Activated naive CD4-positive, alpha-beta T cell treated with anti-CD3 and anti-CD28 coated beads for 36 hours (primary cell): ENCODE measurements at regions not wholly inside any gene's neighbourhood (a gene's known extent, or its start where the extent isn't known, plus 50 kb on each side); places are given as distances from the start of the nearest gene placed in this dataset.

Source experiments
- CTCF ChIA-PET: fragments of 350-600 bp; sonication (Branson Sonifier 250); formaldehyde crosslinking; loops from one replicate; lab custom pipeline; 2021; ENCODE audit warnings: antibody characterized with exemption; lab: Charles Lee
- DNase-seq: peaks from one replicate; pipeline ENCODE4 v3.0.0-alpha.2; 2020
- H3K27ac Mint-ChIP-seq: one replicate; pipeline ENCODE4 v1.8.0; 2021; ENCODE audit warnings: mild to moderate bottlenecking, mixed read lengths
- H3K27me3 Mint-ChIP-seq: one replicate; pipeline ENCODE4 v1.8.0; 2021; ENCODE audit warnings: low read depth, mixed read lengths
- H3K36me3 Mint-ChIP-seq: one replicate; pipeline ENCODE4 v1.8.0; 2021; ENCODE audit warnings: low read depth, mixed read lengths
- H3K4me1 Mint-ChIP-seq: one replicate; pipeline ENCODE4 v1.8.0; 2021; ENCODE audit warnings: low read depth, mixed read lengths
- H3K4me3 Mint-ChIP-seq: one replicate; pipeline ENCODE4 v1.8.0; 2021; ENCODE audit warnings: mild to moderate bottlenecking, moderate library complexity, mixed read lengths
- H3K9me3 Mint-ChIP-seq: one replicate; pipeline ENCODE4 v1.8.0; 2021; ENCODE audit warnings: mixed read lengths
- intact Hi-C: fragments of 100-400 bp; cut with micrococcal nuclease; formaldehyde crosslinking; loops from one replicate; pipeline ENCODE4 v1.15.1; 2023

- Mint-ChIP-seq H3K27me3 (peaks cover 32% of the 10 kb centered on the region), H3K36me3 (no peaks in the 10 kb centered on the region), H3K27ac (no peak overlapping the region), H3K9me3 (no peaks in the 10 kb centered on the region), H3K4me1 (no peaks in the 10 kb centered on the region), H3K4me3 (no peak overlapping the region)
- no peak for DNase-seq
- CTCF ChIA-PET = interaction anchor here (0.9 kb wide), 1 partner anchor 104 kb away, joined by 6 read pairs; no protein-coding TSS in a partner anchor
- intact Hi-C loops = no loop called here
Observed at GRCh38 chr5:115469904-115470516, 74.6 kb downstream of the FEM1C start.

- H3K4me1 Mint-ChIP-seq = peaks cover 3% of the 10 kb centered on the region
- intact Hi-C loops = no loop called here
- no peak overlapping the region for H3K4me3 Mint-ChIP-seq
- no peaks in the 10 kb centered on the region for H3K9me3 Mint-ChIP-seq
- H3K36me3 Mint-ChIP-seq = no peaks in the 10 kb centered on the region
- H3K27ac Mint-ChIP-seq = no peak overlapping the region
- no peak for DNase-seq
- peaks cover 32% of the 10 kb centered on the region for H3K27me3 Mint-ChIP-seq
- CTCF ChIA-PET = no interaction called here
Observed at GRCh38 chr5:115467628-115468027, 76.9 kb downstream of the FEM1C start.

DNA sequence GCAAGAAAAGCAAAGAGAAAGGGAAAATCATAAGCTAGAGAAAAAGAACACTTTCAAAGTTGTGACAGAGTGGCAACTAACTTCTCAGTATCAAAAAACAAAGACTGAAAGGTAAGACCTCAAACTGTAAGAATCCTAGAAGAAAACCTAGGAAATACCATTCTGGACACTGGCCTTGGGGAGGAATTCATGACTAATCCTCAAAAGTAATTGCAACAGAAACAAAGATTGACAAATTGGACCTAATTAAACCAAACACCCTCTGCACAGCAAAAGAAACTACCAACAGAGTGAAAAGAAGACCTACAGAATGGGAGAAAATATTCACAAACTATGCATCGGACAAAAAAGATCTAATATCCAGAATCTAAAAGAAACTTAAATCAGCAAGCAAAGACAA, 79.1 kb downstream of the FEM1C start:
- intact Hi-C loops = no loop called here
- CTCF ChIA-PET = interaction anchor here (0.7 kb wide), 1 partner anchor 55 kb away, joined by 4 read pairs; no protein-coding TSS in a partner anchor
- Mint-ChIP-seq H3K27ac (no peak overlapping the region), H3K36me3 (no peaks in the 10 kb centered on the region), H3K4me3 (no peak overlapping the region), H3K4me1 (peaks cover 3% of the 10 kb centered on the region), H3K9me3 (no peaks in the 10 kb centered on the region), H3K27me3 (peaks cover 32% of the 10 kb centered on the region)
- DNase-seq = no peak

GRCh38 chr5:115463983-115464382, 80.6 kb downstream of the FEM1C start:
- intact Hi-C loops = loop anchor here (5.0 kb wide), 1 partner anchor 613 kb away; no protein-coding TSS in a partner anchor
- no peaks in the 10 kb centered on the region for H3K9me3 Mint-ChIP-seq
- no peak overlapping the region for H3K27ac Mint-ChIP-seq
- no peak overlapping the region for H3K4me3 Mint-ChIP-seq
- no peaks in the 10 kb centered on the region for H3K36me3 Mint-ChIP-seq
- CTCF ChIA-PET = interaction anchor here (0.7 kb wide), 1 partner anchor 122 kb away, joined by 3 read pairs; no protein-coding TSS in a partner anchor
- peaks cover 30% of the 10 kb centered on the region for H3K27me3 Mint-ChIP-seq
- DNase-seq = no peak
- H3K4me1 Mint-ChIP-seq = peaks cover 3% of the 10 kb centered on the region

DNA sequence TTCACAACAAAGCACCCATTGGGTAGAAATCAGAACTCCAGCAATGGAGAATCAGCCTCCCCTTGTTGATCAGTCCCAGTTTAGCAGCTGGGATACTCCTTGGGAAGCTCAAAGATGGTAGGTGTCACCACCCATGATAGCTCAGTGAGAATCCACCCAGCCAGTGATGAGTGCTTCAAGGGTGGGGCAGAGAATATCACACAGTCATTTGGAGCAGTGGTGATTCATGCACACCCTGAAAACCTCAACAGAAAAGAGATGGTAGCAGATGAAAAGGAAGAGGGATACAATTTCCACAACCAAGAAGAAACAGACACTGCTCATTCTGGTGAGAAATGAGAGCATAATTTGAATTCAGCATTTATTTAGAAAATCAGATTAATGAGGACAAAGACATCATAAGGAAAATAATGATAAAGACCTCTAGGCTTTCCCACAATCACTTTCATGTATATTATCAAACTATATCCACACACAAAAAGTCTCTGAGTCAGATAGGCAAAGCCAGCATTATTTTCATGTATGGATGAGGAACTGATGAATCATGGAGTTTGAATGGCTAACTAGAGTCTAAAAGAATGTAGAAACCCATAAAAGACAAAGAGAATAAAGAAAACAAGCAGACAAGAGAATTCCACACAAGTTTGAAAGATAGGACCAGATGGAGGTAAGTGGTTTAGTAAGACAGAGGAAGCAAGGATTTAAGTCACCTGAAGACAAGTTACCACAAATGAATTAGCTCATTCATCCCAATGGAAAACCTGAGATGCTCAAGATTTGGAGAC, 82.9 kb downstream of the FEM1C start:
- DNase-seq = peak; percentile 64
- Mint-ChIP-seq H3K9me3 (no peaks in the 10 kb centered on the region), H3K27ac (no peak overlapping the region), H3K4me3 (no peak overlapping the region), H3K4me1 (peaks cover 3% of the 10 kb centered on the region), H3K27me3 (peaks cover 30% of the 10 kb centered on the region), H3K36me3 (no peaks in the 10 kb centered on the region)
- CTCF ChIA-PET = no interaction called here
- intact Hi-C loops = loop anchor here (1.0 to 5.0 kb wide), 6 partner anchors 47 to 616 kb away; partner anchors contain the start of gene FEM1C

DNA sequence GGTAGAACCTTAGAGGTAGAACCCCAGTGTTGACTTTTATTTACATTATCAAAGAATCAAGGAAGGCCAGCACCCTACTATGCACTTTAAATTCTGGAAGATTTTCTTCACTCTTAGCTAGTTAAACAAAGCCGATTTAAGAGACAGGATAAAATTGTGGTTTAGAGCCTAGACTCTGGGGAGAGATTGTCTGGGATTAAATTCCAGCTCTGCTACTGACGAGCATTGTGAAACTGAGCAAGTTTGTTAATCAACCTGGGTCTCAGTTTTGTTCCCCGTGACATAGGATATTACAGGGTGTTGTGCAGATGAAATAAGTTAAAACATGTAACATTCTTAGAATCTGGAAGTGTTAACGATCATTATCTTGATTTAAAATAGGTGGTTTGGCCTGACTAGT, 83.5 kb downstream of the FEM1C start:
- CTCF ChIA-PET = interaction anchor here (0.7 to 0.9 kb wide), 2 partner anchors 11 to 38 kb away, joined by 3 read pairs; no protein-coding TSS in a partner anchor
- Mint-ChIP-seq H3K4me3 (no peak overlapping the region), H3K27ac (no peak overlapping the region), H3K36me3 (no peaks in the 10 kb centered on the region), H3K4me1 (peaks cover 3% of the 10 kb centered on the region), H3K27me3 (peaks cover 32% of the 10 kb centered on the region), H3K9me3 (no peaks in the 10 kb centered on the region)
- intact Hi-C loops = loop anchor here (1.0 to 5.0 kb wide), 6 partner anchors 46 to 616 kb away; partner anchors contain the start of gene FEM1C
- DNase-seq = no peak

DNA sequence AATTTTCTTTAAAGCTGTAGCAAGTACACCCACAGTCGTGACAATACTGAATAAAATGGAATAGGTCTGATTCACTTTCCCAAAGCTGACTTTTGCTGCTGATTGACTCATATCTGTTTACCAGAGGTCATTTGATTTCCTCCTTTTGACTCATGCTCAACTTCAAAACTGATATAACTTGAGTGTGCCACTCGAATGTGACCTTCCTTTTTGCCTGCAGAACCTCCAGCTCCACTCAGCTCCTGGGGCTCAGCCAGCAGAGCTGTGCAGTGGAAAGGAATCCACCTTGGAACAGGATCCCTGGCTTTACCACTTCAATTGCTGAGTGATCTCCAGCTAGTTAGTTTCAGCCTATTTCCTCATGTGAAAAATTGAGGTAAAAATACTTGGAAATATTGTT, 84.1 kb downstream of the FEM1C start:
- H3K9me3 Mint-ChIP-seq = no peaks in the 10 kb centered on the region
- no peaks in the 10 kb centered on the region for H3K36me3 Mint-ChIP-seq
- peaks cover 30% of the 10 kb centered on the region for H3K27me3 Mint-ChIP-seq
- DNase-seq = peak; percentile 29
- intact Hi-C loops = loop anchor here (1.0 to 5.0 kb wide), 6 partner anchors 27 to 617 kb away; no protein-coding TSS in a partner anchor
- CTCF ChIA-PET = interaction anchor here (0.6 to 0.9 kb wide), 3 partner anchors 11 to 1853 kb away, joined by 3 to 4 read pairs (median 3); no protein-coding TSS in a partner anchor
- no peak overlapping the region for H3K4me3 Mint-ChIP-seq
- H3K4me1 Mint-ChIP-seq = peaks cover 3% of the 10 kb centered on the region
- H3K27ac Mint-ChIP-seq = no peak overlapping the region

GRCh38 chr5:115459855-115460341, 84.7 kb downstream of the FEM1C start:
- Mint-ChIP-seq H3K36me3 (no peaks in the 10 kb centered on the region), H3K4me1 (peaks cover 3% of the 10 kb centered on the region), H3K27me3 (peaks cover 27% of the 10 kb centered on the region), H3K27ac (no peak overlapping the region), H3K4me3 (no peak overlapping the region), H3K9me3 (no peaks in the 10 kb centered on the region)
- DNase-seq = no peak
- CTCF ChIA-PET = interaction anchor here (0.6 to 0.9 kb wide), 2 partner anchors 12 to 1852 kb away, joined by 3 to 4 read pairs; no protein-coding TSS in a partner anchor
- intact Hi-C loops = loop anchor here (1.0 to 5.0 kb wide), 6 partner anchors 27 to 617 kb away; no protein-coding TSS in a partner anchor

DNA sequence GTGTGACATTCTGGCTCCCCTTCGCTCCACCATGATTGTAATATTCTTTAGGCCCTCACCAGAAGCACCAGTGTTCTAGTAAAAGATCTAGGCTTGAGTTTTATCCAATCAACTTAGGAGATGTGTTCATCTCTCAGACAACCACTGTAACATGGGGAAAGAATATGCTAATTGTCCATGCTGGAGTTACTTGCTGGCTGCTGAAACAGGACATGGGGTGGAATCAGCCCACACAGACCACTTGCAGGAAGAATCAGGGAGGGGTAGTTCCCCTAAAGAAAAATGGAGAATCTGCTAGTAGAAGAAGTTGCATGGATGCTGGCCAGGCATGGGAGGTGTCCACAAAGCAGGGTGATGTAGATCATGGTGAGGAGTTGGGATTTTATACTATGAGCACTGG, 86.2 kb downstream of the FEM1C start:
- Mint-ChIP-seq H3K27me3 (peaks cover 20% of the 10 kb centered on the region), H3K36me3 (no peaks in the 10 kb centered on the region), H3K4me3 (no peak overlapping the region), H3K27ac (no peak overlapping the region), H3K9me3 (no peaks in the 10 kb centered on the region), H3K4me1 (no peaks in the 10 kb centered on the region)
- CTCF ChIA-PET = interaction anchor here (0.6 kb wide), 2 partner anchors 38 to 151 kb away, joined by 3 to 4 read pairs; no protein-coding TSS in a partner anchor
- no peak for DNase-seq
- intact Hi-C loops = no loop called here

GRCh38 chr5:115458003-115458409, 86.6 kb downstream of the FEM1C start:
- no peak overlapping the region for H3K4me3 Mint-ChIP-seq
- H3K9me3 Mint-ChIP-seq = no peaks in the 10 kb centered on the region
- no peaks in the 10 kb centered on the region for H3K36me3 Mint-ChIP-seq
- H3K27ac Mint-ChIP-seq = no peak overlapping the region
- H3K4me1 Mint-ChIP-seq = no peaks in the 10 kb centered on the region
- DNase-seq = no peak
- H3K27me3 Mint-ChIP-seq = peaks cover 20% of the 10 kb centered on the region
- intact Hi-C loops = no loop called here
- CTCF ChIA-PET = interaction anchor here (0.6 kb wide), 1 partner anchor 38 kb away, joined by 4 read pairs; no protein-coding TSS in a partner anchor

GRCh38 chr5:115457571-115457970, 87.0 kb downstream of the FEM1C start:
- Mint-ChIP-seq H3K27me3 (peaks cover 20% of the 10 kb centered on the region), H3K27ac (no peak overlapping the region), H3K4me1 (no peaks in the 10 kb centered on the region), H3K36me3 (no peaks in the 10 kb centered on the region), H3K9me3 (no peaks in the 10 kb centered on the region), H3K4me3 (no peak overlapping the region)
- DNase-seq = no peak
- CTCF ChIA-PET = no interaction called here
- intact Hi-C loops = no loop called here

DNA sequence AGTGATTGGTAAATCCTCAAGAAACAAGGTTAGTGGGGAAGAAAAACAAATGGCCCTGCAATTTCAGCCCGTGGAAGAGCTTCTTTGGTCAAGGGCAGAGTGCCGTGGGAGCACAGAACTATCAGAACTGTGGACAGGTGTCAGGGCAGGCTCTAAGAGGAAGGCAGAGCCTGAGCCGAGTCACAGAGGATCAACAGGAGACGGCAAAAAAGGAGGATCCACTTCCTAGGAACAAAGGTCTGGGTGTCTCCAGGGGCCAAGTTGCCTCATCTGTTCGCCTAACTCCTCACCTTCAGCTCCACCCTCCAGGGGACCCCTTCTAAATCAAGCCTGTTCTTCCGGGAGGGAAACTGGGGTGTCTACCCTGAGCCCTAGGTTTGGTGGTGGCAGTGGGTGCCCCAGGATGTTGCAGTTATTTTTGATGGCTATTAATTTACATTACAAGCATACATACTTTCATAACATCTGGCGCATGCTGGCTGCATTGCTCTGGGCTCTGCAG, 88.0 kb downstream of the FEM1C start:
- Mint-ChIP-seq H3K4me1 (no peaks in the 10 kb centered on the region), H3K27ac (no peak overlapping the region), H3K36me3 (no peaks in the 10 kb centered on the region), H3K27me3 (peaks cover 20% of the 10 kb centered on the region), H3K4me3 (no peak overlapping the region), H3K9me3 (no peaks in the 10 kb centered on the region)
- no peak for DNase-seq
- intact Hi-C loops = no loop called here
- CTCF ChIA-PET = no interaction called here
